ENCODE measurements at regions not wholly inside any gene's neighbourhood (a gene's known extent, or its start where the extent isn't known, plus 50 kb on each side); places are given as distances from the start of the nearest gene placed in this dataset.
"Not testable (repeated sequence)": the region's sequence is repeated elsewhere in the genome, so short reads cannot be mapped to it uniquely, and the experiment has no call there.

- no peak for DNase-seq (ENCODE audit: low read depth)
- no peak overlapping the region for H3K4me3 ChIP-seq (ENCODE audit: low read depth, low read length)
Measured at GRCh38 chr7:125444864-125445263, 515.2 kb upstream of the POT1 start.

DNA sequence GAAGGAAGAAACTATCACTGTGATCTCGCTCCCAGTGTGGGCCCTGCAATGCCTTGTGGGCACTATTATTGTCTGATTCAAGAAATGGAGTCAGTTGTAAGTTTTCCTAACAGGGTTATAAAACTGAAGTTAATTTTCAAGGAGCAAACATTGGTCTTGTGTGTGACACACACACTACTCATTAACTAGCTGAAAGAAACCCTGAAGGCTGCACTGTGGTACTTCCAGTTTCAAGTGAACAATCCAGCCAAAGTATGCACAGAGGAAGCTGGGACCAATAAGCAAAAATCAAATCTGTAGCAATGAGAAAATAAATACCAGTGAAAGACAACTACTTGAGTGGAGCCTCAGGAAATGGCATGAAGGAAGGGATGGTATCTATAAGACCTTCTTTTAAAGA, 506.6 kb upstream of the POT1 start:
- no peak overlapping the region for H3K4me3 ChIP-seq (ENCODE audit: low read depth, low read length)
- DNase-seq (ENCODE audit: low read depth), result no peak

GRCh38 chr7:125431349-125431748, 501.7 kb upstream of the POT1 start:
- no peak overlapping the region for H3K4me3 ChIP-seq (ENCODE audit: low read depth, low read length)
- DNase-seq (ENCODE audit: low read depth), result no peak

GRCh38 chr7:125430013-125430412, 500.4 kb upstream of the POT1 start:
- H3K4me3 ChIP-seq (ENCODE audit: low read depth, low read length), result no peak overlapping the region
- no peak for DNase-seq (ENCODE audit: low read depth)

DNA sequence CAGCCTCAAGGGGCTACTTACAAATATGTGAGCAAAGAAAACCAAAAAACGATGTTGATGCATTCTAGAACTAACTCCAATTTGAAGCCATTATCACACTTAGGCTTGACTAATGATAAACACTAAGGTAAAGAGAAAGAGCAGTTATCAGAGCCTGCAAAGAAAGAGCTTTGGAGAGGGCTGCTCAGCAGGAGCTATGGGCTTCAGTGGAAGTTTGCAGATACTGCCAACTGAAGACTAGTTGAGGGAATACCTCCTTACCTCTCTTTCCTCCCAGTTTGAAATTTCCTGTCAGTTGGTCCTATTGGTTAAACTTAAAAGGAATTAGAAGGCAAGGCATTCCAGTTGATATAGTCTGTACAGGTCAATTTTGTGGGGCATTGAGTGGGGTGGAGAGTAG, 498.1 kb upstream of the POT1 start:
- no peak for DNase-seq (ENCODE audit: low read depth)
- no peak overlapping the region for H3K4me3 ChIP-seq (ENCODE audit: low read depth, low read length)

- DNase-seq (ENCODE audit: low read depth), result no peak
Measured at GRCh38 chr7:125425506-125425905, 495.9 kb upstream of the POT1 start.

GRCh38 chr7:125424721-125425120, 495.1 kb upstream of the POT1 start:
- H3K4me3 ChIP-seq (ENCODE audit: low read depth, low read length), result no peak overlapping the region
- no peak for DNase-seq (ENCODE audit: low read depth)

More at GRCh38 chr7:125425506-125425905, 495.9 kb upstream of the POT1 start:
- H3K4me3 ChIP-seq (ENCODE audit: low read depth, low read length), result no peak overlapping the region

GRCh38 chr7:125423458-125424155, 494.0 kb upstream of the POT1 start:
- peak; percentile 46 for DNase-seq (ENCODE audit: low read depth)
- H3K4me3 ChIP-seq (ENCODE audit: low read depth, low read length), result no peak overlapping the region

GRCh38 chr7:125421407-125421806, 491.8 kb upstream of the POT1 start:
- DNase-seq (ENCODE audit: low read depth); H3K4me3 ChIP-seq (ENCODE audit: low read depth, low read length): not testable (repeated sequence)

DNA sequence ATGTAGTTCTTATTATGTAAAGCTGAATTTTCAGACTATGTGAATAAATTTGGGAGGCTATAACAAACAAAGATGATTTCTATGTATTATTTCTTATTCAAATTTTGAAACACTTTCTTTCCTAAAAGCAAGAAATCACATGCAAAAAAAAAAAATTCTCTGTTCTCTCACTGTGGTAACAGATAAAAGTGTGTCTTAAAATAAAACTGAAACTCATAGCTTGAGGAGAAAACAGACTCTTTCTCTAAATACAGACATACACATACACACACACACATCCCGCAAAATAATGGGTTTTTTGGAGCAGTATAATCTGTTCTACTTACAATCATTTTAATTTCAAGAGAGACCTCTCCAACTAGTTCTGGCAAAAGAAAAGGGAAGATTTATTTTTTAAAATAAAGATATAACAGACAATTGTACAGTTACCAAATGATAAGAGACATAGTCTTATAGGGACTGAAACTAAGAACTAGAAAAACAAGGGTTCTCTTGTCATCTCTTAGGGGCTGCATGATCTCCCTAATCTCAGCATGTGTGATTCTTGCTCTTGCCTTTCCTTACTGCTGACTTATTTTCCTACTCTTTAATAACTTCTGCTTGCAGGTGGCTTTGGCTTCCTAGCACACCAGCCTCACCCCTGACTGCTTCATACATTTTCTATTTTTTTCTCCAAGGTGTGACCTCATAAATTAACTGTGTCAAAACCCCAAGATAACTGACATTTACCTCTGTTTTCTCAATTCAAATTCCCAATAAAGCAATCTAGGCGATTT, 483.5 kb upstream of the POT1 start:
- no peak for DNase-seq (ENCODE audit: low read depth)
- no peak overlapping the region for H3K4me3 ChIP-seq (ENCODE audit: low read depth, low read length)

DNA sequence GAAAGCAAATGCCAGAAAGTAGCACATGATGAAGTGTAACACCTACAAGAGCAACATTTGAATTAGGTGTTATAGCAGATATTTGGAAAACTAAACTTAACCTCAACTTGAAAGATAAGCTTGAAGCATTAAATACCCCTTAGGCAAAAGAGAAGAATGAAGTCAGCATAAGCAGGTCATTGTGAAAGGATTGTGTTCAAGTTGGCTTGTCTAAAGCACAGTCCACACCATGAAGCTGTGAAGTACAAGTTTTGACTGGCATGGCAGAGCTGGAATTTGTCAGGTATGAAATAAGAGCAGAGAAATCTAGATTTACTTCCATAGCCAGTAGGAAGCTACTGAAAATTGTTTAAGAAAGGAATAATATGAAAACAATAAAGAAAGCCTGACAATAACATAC, 480.3 kb upstream of the POT1 start:
- no peak for DNase-seq (ENCODE audit: low read depth)

DNA sequence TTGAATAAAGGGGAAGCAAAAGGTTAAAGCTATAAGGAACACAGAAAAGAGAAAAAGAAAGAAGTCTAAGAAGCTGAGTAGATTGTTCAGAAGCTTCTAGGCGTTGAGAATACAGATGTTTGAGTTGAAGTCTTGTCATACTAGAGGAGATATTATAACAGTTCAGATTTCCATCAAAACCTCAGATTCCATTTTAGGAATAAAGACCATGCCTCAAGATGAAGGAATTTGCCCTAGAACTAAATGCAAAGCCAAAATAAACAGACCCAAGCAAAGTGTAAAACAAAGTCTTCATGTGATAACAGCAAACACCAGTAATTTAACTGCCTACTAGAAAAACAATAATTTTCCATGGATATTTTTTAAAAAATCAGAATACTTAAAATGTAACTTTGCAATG, 476.5 kb upstream of the POT1 start:
- DNase-seq (ENCODE audit: low read depth), result no peak
- H3K4me3 ChIP-seq (ENCODE audit: low read depth, low read length), result no peak overlapping the region

More for the DNA sequence above, 480.3 kb upstream of the POT1 start:
- no peak overlapping the region for H3K4me3 ChIP-seq (ENCODE audit: low read depth, low read length)

GRCh38 chr7:125399408-125399807, 469.8 kb upstream of the POT1 start:
- H3K4me3 ChIP-seq (ENCODE audit: low read depth, low read length), result no peak overlapping the region
- no peak for DNase-seq (ENCODE audit: low read depth)

- no peak overlapping the region for H3K4me3 ChIP-seq (ENCODE audit: low read depth, low read length)
- DNase-seq (ENCODE audit: low read depth), result no peak
Measured at GRCh38 chr7:125396466-125397151, 467.0 kb upstream of the POT1 start.

DNA sequence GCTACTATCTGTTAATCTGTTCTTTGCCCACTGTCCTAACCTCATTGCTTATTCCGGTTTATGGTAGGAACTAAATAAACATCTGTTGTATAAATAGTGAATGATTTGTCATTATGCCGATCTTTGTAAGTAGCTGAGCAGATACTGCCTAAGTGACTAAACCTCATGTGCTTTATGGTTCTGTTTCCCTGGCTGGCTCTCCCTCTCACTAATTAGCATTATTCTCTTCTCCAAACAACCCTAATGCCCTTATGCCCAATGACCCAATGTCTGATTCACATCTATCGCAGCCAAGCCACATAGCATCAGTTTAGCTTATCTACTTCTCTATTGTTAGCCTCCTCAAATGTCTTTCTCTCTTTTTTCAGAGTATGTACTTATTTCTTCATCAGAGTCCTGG, 462.3 kb upstream of the POT1 start:
- DNase-seq (ENCODE audit: low read depth), result no peak

DNA sequence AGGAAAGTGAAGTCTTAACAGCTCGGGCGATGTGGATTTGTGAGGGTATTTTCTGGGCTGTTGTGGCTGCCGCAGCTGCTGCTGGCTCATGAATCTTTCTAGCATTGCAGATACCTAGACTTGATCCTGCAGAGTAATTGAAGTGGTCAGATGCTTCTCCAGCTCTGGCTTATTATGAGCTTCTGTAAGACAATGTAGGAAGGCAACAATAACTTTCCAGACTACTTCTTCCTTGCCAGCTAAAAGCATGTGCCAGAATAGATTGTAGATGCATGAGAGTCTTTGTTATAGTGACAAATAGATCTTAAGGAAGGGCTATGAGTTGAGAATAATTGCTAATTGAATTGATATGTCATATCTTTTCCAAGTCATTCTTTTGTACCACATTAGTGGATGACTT, 461.4 kb upstream of the POT1 start:
- DNase-seq (ENCODE audit: low read depth), result no peak
- H3K4me3 ChIP-seq (ENCODE audit: low read depth, low read length), result no peak overlapping the region

More for the DNA sequence above, 462.3 kb upstream of the POT1 start:
- no peak overlapping the region for H3K4me3 ChIP-seq (ENCODE audit: low read depth, low read length)

- H3K4me3 ChIP-seq (ENCODE audit: low read depth, low read length), result no peak overlapping the region
- no peak for DNase-seq (ENCODE audit: low read depth)
Measured at GRCh38 chr7:125386211-125386610, 456.6 kb upstream of the POT1 start.

DNA sequence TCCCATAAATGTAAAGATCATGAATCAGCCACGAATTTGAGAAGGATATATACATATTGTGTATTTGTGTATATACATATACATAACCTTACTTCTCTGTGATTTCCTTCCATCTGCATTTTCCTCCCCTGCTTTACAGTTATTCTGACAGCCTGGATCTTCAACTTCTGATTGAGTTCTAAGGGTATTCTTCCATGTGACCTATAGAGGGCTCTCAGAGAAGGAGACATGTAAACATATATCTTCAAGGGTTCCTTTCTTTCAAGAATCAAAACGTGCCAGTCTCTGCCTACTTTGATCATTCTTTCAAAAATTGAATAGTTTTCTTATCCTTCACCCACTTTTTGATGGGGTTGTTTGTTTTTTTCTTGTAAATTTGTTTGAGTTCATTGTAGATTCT, 453.7 kb upstream of the POT1 start:
- no peak overlapping the region for H3K4me3 ChIP-seq (ENCODE audit: low read depth, low read length)
- DNase-seq (ENCODE audit: low read depth), result no peak

GRCh38 chr7:125382401-125382800, 452.8 kb upstream of the POT1 start:
- H3K4me3 ChIP-seq (ENCODE audit: low read depth, low read length), result no peak overlapping the region

DNA sequence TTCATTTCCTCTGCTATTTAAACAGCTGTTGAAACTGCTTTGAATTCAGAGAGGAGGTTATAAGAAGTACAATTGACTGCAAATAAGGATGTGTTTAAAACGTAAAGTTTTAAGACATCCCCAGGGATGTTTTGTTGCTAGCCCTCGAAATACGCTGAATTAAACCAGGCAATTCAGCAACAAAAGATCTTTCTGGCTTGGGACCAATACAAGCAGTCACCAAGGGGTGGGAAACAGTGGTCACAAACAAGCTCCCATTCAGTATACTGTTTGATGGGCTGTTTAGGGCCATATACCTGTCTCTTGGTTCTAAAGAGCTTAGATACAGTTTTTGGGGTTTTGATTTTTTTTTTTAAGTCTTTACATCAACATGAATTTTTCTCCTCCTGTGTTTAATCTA, 446.3 kb upstream of the POT1 start:
- DNase-seq (ENCODE audit: low read depth), result no peak
- H3K4me3 ChIP-seq (ENCODE audit: low read depth, low read length), result no peak overlapping the region

More at GRCh38 chr7:125382401-125382800, 452.8 kb upstream of the POT1 start:
- DNase-seq (ENCODE audit: low read depth), result no peak

Data from skeletal muscle cell (primary cell).